ENCODE measurements at regions not wholly inside any gene's neighbourhood (a gene's known extent, or its start where the extent isn't known, plus 50 kb on each side); places are given as distances from the start of the nearest gene placed in this dataset.

DNA sequence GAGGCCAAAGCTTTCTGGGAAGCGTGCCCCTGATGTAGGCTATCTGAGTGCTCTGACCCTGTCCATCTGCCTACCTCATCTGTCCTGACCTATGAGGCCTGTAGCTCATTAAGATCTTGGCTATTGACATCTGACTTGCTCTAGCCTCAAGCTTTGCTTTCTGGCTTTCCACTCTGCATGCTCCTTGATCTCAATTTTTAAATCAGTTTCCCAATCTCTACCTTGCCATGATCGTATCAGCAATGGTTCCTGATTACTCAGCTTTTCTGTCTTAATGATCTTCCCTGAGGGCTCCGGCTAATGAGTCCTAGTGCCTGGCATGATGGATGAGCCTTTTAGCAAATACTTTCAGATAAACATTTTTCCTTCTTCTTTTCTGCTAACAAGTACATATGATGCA, 262.0 kb downstream of the NDFIP2 start:
- TF ChIP-seq POLR2A (IDR thresholded peaks at IDR 0.05) (no peak), EP300 (IDR thresholded peaks at IDR 0.05) (no peak), POLR2AphosphoS5 (IDR thresholded peaks at IDR 0.05) (no peak)
- TF ChIP-seq, protein P1, sequence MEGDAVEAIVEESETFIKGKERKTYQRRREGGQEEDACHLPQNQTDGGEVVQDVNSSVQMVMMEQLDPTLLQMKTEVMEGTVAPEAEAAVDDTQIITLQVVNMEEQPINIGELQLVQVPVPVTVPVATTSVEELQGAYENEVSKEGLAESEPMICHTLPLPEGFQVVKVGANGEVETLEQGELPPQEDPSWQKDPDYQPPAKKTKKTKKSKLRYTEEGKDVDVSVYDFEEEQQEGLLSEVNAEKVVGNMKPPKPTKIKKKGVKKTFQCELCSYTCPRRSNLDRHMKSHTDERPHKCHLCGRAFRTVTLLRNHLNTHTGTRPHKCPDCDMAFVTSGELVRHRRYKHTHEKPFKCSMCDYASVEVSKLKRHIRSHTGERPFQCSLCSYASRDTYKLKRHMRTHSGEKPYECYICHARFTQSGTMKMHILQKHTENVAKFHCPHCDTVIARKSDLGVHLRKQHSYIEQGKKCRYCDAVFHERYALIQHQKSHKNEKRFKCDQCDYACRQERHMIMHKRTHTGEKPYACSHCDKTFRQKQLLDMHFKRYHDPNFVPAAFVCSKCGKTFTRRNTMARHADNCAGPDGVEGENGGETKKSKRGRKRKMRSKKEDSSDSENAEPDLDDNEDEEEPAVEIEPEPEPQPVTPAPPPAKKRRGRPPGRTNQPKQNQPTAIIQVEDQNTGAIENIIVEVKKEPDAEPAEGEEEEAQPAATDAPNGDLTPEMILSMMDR (IDR thresholded peaks at IDR 0.05) = no peak

Measured in gastroesophageal sphincter (tissue), 3 donors.